ENCODE measurements at regions not wholly inside any gene's neighbourhood (a gene's known extent, or its start where the extent isn't known, plus 50 kb on each side); places are given as distances from the start of the nearest gene placed in this dataset.

DNA sequence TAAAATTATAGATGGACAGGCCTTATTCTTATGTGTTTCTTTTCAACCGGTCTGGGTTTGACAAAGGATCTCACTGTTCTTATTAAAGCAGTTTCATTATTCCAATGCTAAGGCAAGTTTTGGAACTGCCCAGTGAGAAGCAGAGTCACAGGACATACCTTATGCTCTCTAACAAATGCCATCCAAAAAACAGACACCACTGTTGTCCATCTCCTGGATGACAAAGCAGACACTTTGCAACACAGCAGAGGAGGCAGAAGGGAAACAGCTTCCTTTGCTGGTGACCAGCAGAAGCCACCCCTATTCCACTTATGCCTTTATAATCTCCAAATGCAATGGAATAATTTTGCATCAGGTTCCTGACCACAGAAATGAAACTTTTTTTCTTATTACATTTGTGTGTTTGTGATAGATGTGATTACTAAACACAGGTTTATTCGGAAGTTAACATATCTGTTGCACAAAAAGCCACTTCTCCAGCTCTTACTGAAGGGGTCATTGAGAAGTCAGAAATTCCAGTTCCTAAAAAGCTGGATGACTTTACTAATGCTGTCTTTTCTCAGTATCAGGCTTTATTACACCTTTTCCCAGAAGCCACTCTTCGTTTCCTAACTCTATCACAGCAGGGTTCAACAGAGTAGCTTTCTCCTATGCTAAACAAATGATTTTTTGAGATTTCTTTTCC lies 115.6 kb downstream of the BTG1 start:
- DNase-seq = no peak

DNA sequence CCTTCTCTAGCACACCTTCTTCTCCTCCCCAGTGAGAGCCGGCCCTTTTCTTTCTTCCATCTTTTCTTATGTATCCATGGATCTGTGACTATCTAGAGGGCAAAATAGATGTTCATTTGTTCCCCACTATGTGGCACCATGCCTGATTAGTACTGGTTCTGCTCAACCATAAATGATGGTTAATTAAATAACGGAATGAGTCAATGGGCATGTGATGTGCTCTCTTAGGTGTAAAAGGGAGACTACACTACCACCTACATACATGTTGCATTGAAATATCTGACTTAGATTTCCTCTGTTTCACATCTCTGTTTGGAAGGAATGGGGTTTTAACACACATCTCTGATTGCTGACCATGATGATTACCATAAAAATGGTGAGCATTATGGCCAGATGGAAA lies 116.5 kb downstream of the BTG1 start:
- DNase-seq = no peak

GRCh38 chr12:92028441-92028709 lies 117.3 kb downstream of the BTG1 start:
- DNase-seq = no peak

DNA sequence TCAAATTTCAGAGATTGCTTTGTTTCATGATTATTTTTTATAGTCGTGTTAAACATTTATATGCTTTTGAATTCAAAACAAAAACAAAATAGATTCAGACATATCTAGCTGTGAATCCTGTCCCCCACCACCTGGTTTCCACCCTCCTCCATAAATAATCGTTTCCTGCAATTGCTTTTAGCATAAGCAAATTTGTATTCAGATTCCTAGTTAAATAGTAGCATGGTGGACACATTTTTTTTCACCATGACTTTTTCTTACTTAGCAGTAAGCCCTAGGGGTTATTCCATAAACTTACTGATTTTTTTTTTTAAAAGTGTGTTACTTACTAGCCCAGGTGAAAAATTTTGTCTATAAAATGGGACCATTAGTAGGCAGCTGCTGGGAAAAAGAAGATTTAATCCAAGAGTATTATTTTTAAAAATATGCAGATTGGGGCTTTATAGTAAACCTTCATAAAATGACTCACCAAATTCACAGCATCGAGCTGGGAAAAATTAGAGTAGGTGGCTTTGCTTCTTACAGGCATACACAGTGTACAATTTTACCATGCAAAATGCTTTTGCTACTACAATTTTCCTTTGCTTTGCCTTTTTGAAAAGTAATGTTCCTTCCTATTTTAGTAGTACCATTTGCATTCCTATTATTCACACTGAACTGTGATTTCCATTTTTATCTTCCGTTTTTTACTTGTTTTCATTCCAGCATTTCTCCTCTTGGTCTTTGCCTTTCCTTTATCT lies 117.8 kb downstream of the BTG1 start:
- DNase-seq = no peak

GRCh38 chr12:92027243-92027642 lies 118.4 kb downstream of the BTG1 start:
- no peak for DNase-seq

GRCh38 chr12:92025462-92026207 lies 120.0 kb downstream of the BTG1 start:
- DNase-seq = no peak

DNA sequence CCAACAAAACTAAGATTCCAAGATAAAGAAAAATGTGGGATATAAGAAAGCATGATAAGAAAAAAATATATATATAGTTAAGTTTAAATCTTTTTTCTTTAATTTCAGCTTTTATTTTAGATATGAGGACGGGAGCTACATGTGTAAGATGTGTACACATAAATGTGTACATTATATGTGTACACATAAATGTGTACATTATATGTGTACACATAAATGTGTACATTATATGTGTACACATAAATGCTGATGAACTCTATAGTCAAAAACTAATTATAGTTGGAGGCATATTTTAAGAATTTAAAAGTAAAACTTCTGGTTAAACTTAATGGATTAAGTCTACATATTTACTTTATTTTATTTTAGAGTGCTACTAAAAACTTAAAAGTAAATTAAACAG lies 123.6 kb downstream of the BTG1 start:
- DNase-seq = no peak

GRCh38 chr12:92021666-92022035 lies 124.0 kb downstream of the BTG1 start:
- no peak for DNase-seq

DNA sequence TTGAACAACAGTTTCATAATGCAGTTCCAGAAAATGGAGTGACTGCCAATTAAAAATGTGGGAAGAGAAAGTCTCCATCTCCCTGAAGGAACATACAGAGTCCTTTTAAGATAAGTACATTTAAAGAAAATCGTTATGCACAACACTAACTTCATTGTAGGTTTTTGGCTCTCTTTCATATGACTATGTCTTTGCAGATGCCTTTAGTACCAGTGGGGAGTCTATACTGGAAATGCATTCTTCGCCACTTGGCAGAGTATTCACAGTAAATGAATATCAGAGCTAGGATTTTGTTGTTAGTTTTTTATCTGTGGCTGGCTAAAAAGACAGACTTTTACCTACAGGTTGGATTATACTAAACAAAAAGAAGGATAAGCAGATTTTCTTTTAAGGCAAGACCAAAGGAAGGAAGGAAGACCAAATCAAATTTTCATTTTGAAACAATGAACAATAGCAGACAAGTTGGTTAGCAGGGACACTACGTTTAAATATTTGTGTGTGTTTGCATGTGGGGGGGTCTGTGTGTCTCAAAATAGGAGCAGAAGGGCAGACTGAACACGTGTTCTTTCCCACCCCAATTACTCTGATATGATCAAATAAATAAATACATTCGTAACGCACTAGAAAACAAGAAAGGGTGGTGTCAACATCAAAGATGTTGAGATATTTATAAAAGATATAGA lies 124.5 kb downstream of the BTG1 start:
- DNase-seq = no peak

- DNase-seq = no peak
These were observed 126.0 kb downstream of the BTG1 start for GRCh38 chr12:92019491-92020277.

GRCh38 chr12:92012691-92013090 lies 133.0 kb downstream of the BTG1 start:
- DNase-seq = no peak

DNA sequence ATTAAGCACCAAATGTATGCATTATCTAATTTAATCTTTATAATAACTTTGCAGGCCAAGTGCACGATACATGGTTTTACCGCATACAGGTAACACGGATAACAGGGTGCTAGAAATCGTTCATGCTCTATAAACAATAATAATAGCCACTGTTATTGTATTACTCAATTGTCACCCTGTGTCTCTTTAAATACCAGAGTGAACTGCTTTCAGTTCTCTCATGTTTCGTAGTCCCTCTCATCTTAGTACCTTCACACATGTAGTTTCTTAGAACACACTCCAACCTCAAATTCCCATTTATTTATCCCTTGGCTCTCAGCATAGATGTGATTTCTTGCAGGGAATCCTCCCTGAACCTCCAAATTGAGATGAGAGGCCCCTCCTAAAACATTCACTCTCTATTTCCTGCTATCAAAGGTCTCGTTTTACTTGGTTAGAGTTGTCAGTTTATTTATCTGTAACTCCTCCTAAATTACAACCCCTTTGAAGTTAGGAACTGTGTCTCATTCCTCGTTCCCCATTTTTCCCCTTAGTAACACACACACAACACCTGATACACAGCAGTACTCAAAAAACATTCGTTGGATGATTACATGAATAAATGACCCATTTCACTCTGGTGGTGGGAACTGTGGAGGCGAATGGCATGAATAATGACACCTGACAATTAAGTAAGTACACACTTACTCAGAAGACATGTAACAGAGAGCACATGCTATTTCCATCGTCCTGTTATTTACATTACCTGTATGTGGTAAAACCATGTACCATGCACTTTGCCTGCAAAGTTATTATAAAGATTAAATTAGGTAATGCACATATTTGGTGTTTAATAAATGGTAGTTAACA lies 134.6 kb downstream of the BTG1 start:
- DNase-seq = no peak

DNA sequence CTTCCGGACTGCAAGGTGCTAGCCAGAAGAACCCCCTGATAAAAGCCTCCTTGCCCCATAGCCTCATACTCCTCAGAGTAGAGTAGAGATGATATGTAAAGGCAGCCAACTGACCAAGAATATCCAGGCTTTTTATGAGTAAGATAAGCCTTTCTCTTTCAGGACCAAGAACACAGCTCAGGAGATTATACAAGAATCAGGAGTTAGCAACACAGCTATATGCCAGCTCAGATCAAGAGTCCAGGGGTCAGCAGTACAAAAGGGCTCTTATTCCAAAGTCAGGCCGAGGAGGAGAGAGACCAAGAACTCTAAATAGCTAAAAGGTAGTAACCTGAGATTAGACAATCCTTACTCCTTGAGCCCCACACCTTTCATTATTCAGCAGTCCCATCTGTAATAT lies 135.3 kb downstream of the BTG1 start:
- no peak for DNase-seq

DNA sequence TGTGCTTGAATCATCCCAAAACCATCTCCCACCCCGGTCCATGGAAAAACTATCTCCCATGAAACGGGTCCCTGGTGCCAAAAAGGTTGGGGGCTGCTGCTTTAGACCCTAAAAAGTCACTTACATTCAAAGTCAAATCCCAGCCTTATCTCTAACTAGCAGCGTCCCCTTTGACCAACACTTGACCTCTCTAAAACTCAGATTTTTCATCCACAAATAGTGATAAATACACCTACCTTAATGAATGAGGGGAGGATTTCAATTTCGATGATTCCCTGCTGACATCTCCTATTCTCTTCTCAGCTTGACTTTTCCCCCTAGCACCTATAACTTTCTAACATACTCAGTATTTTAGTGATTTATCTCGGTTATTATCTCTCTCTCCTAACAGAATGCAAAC lies 137.3 kb downstream of the BTG1 start:
- DNase-seq = no peak

GRCh38 chr12:92007787-92008186 lies 137.9 kb downstream of the BTG1 start:
- no peak for DNase-seq

- DNase-seq = no peak
These were observed 141.9 kb downstream of the BTG1 start for GRCh38 chr12:92003701-92004100.

DNA sequence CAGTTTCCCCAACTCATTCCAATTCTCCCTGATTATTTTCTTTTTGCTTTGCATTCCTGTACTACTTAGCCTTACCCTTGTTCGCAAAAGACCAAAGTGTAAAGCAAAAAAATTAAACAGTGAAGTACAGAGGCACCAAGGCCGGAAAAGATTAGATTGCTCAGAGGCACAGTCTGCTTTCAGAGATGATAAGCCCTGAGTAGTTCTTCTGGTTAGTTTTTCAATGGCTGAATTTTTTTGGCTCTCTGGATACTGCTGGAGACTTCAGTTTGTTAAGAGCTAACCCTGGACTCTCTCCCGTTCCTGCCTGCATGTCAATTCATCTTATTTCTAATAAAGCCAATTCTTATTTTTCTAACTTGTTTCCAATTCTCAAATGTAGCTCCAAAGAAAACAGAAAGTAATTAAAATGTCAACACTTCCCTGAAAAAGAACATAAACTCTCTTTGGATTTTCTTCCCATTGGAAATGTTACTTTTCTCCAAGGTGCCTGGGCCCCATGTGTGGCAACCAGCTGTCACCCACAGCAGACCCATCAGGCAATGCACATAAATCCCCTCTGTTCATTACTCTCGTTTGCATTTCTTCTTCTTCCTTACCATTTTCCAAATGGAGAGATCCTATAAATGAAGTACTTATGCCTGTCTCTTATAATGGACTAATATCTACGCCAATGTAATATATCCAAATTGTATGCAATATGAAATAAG lies 142.8 kb downstream of the BTG1 start:
- DNase-seq = no peak

DNA sequence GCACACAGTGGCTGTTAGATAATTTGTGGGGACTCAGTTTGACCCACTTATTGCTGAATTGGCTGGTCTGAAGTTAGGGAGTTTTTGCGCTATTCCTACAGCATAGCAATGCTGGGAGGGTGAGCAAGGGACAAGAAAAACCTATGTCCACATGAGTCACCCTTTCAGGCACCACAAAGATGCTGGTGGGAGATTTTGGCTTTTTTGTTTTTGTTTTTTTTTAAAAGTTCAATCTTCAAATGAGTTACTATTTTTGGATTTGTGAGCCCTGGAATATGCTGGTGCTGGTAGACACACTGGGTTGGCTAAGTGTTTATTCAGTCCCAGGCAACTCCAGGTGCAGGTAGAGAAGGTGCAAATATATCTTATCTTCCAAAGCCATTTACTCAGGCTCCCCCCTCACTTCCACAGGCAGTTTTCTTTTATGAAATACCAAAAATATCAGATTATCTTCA lies 143.4 kb downstream of the BTG1 start:
- DNase-seq = no peak

DNA sequence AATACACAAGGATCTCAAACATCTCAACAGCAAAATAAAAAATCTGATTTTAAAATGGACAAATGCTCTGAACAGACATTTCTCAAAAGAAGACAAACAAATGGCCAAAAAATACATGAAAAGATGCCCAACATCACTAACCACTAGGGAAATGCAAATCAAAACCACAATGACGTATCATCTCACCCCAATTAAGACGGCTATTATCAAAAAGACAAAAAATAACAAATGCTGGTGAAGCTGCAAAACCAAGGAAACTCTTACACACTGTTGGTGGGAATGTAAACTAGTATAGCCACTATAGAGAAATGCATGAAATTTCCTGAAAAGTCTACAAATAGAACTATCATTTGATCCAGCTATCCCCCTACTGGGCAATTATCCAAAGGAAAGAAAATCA lies 145.0 kb downstream of the BTG1 start:
- no peak for DNase-seq

DNA sequence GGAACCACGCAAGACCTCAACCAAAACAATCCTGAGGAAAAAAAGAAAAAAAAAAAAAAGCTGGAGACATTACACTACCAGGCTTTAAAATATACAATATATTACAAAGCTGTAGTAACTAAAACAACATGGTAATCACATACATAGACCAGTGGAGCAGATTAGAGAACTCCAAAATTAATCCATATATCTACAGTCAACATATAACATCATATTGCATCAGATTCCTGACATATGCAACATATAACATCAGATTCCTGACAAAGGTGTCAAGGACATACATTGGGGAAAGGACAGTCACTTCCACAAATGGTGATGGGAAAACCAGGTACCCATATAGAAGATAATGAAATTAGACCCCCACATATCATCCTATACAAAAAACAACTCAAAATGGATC lies 145.8 kb downstream of the BTG1 start:
- no peak for DNase-seq

- DNase-seq = no peak
These were observed 147.3 kb downstream of the BTG1 start for GRCh38 chr12:91998316-91998715.

Measured in activated T-cell treated with anti-CD3 and anti-CD28 coated beads for 4 hours (primary cell).